Inflammatory macrophage treated with lipopolysaccharide for 4 hours (primary cell): ENCODE measurements at regions not wholly inside any gene's neighbourhood (a gene's known extent, or its start where the extent isn't known, plus 50 kb on each side); places are given as distances from the start of the nearest gene placed in this dataset.
"Not testable (repeated sequence)": the region's sequence is repeated elsewhere in the genome, so short reads cannot be mapped to it uniquely, and the experiment has no call there.

Source experiments
- DNase-seq: peaks from one replicate; pipeline ENCODE4 v3.0.0-alpha.2; 2020

GRCh38 chr6:164043656-164044055 lies 629.1 kb downstream of the QKI start:
- DNase-seq, result not testable (repeated sequence)

- no peak for DNase-seq
Observed at GRCh38 chr6:164042212-164042611, 627.7 kb downstream of the QKI start.

- DNase-seq, result no peak
Observed at GRCh38 chr6:164040994-164041393, 626.5 kb downstream of the QKI start.

- peak; percentile 43 for DNase-seq
Observed at GRCh38 chr6:164039954-164040375, 625.4 kb downstream of the QKI start.

- DNase-seq, result no peak
Observed at GRCh38 chr6:164037171-164037870, 622.8 kb downstream of the QKI start.

- DNase-seq, result no peak
Observed at GRCh38 chr6:164035900-164036485, 621.5 kb downstream of the QKI start.

GRCh38 chr6:164034602-164035140 lies 620.2 kb downstream of the QKI start:
- no peak for DNase-seq

- DNase-seq, result no peak
Observed at GRCh38 chr6:164025180-164025579, 610.7 kb downstream of the QKI start.

GRCh38 chr6:164023535-164023934 lies 609.0 kb downstream of the QKI start:
- no peak for DNase-seq

- DNase-seq, result no peak
Observed at GRCh38 chr6:164022632-164023031, 608.1 kb downstream of the QKI start.

GRCh38 chr6:164021589-164022250 lies 607.2 kb downstream of the QKI start:
- DNase-seq, result no peak

- DNase-seq, result no peak
Observed at GRCh38 chr6:164020142-164020541, 605.6 kb downstream of the QKI start.

- DNase-seq, result no peak
Observed at GRCh38 chr6:164018133-164018532, 603.6 kb downstream of the QKI start.

GRCh38 chr6:164016056-164016455 lies 601.5 kb downstream of the QKI start:
- DNase-seq, result no peak

- no peak for DNase-seq
Observed at GRCh38 chr6:164015088-164015484, 600.6 kb downstream of the QKI start.

GRCh38 chr6:164014346-164015087 lies 600.0 kb downstream of the QKI start:
- no peak for DNase-seq

GRCh38 chr6:164013480-164014208 lies 599.1 kb downstream of the QKI start:
- DNase-seq, result no peak

- DNase-seq, result no peak
Observed at GRCh38 chr6:164011321-164011720, 596.8 kb downstream of the QKI start.

GRCh38 chr6:164010441-164011103 lies 596.1 kb downstream of the QKI start:
- DNase-seq, result no peak

GRCh38 chr6:164008902-164009301 lies 594.4 kb downstream of the QKI start:
- no peak for DNase-seq

- DNase-seq, result no peak
Observed at GRCh38 chr6:164007881-164008280, 593.4 kb downstream of the QKI start.

GRCh38 chr6:164006459-164006858 lies 591.9 kb downstream of the QKI start:
- no peak for DNase-seq
